C4-2B (cell line): ENCODE measurements at regions not wholly inside any gene's neighbourhood (a gene's known extent, or its start where the extent isn't known, plus 50 kb on each side); places are given as distances from the start of the nearest gene placed in this dataset.

Experiments
- CTCF ChIP-seq: fragments of 450-650 bp; conservative IDR thresholded peaks from 2 replicates; pipeline ENCODE4 v1.5.1; 2017; ENCODE audit warnings: mild to moderate bottlenecking
- ZFX ChIP-seq: fragments of 450-650 bp; IDR thresholded peaks from 2 replicates; pipeline ENCODE4 v1.6.1; 2017

DNA sequence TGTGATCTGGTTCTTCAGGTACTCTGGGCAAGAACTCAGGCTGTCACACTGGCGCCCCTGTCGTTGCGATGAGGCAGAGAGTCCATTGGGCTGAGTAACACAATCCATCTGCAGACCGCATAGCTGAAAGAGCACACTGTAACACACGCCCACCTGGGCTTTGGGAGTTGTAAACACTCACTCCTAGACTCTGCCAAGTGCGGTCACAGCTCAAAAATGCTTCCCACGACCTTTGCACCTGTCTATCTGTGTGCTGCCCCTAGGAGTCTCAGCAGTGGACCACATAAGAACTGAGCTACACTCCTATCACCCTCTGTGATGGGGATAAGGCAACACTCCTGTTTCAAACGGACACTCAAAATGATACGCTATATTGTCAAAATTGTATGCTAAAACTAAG is 2028.3 kb downstream of the PCDH7 start:
- no peak for TF ChIP-seq CTCF
- TF ChIP-seq ZFX: no peak
